OCI-LY3 (cell line): ENCODE measurements at regions not wholly inside any gene's neighbourhood (a gene's known extent, or its start where the extent isn't known, plus 50 kb on each side); places are given as distances from the start of the nearest gene placed in this dataset.

Source experiments
- H2AFZ ChIP-seq: fragments of 200-600, 300-600 bp; shearing (Covaris generic); 2 replicates; pipeline ENCODE4 v1.6.0; 2014; ENCODE audit warnings: antibody characterized with exemption, low read depth, low read length
- H3K27ac ChIP-seq: fragments of 200-600, 300-600 bp; sonication (generic); 2 replicates; pipeline ENCODE4 v1.5.1; 2014; ENCODE audit warnings: mild to moderate bottlenecking, low read length, moderate library complexity, mixed read lengths
- H3K27me3 ChIP-seq: fragments of 200-600, 300-600 bp; sonication (generic); 2 replicates; pipeline ENCODE4 v1.6.1; 2014; ENCODE audit warnings: low read depth, low read length, mixed read lengths
- H3K36me3 ChIP-seq: fragments of 200-600, 300-600 bp; sonication (generic); replicated peaks from 2 replicates; pipeline ENCODE3; 2014; ENCODE audit warnings: low read depth, low read length, mixed read lengths
- H3K4me1 ChIP-seq: fragments of 300-600, 200-600 bp; sonication (generic); 2 replicates; pipeline ENCODE4 v1.6.1; 2014; ENCODE audit warnings: low read length, mixed read lengths
- H3K4me2 ChIP-seq: fragments of 200-600, 300-600 bp; sonication (generic); 2 replicates; pipeline ENCODE4 v1.6.1; 2014; ENCODE audit warnings: low read length, mixed read lengths
- H3K4me3 ChIP-seq: fragments of 300-600, 200-600 bp; sonication (generic); 2 replicates; pipeline ENCODE4 v1.5.1; 2014; ENCODE audit warnings: antibody characterized with exemption, mild to moderate bottlenecking, low read length, moderate library complexity
- H3K79me2 ChIP-seq: fragments of 300-600, 200-600 bp; shearing (Covaris generic); 2 replicates; pipeline ENCODE4 v1.6.1; 2014; ENCODE audit warnings: mild to moderate bottlenecking, low read length, mixed read lengths
- H3K9ac ChIP-seq: fragments of 300-600, 200-600 bp; shearing (Covaris generic); 2 replicates; pipeline ENCODE4 v1.6.0; 2014; ENCODE audit warnings: mild to moderate bottlenecking, low read length, moderate library complexity
- H3K9me3 ChIP-seq: fragments of 200-600, 300-600 bp; shearing (Covaris generic); 2 replicates; pipeline ENCODE4 v1.6.1; 2014; ENCODE audit warnings: low read length, mixed read lengths; ENCODE audit not compliant: insufficient read depth
- H4K20me1 ChIP-seq: fragments of 200-600, 300-600 bp; sonication (generic); 2 replicates; pipeline ENCODE4 v1.6.1; 2016; ENCODE audit warnings: low read length, mixed read lengths; ENCODE audit not compliant: insufficient read depth
- EZH2phosphoT487 ChIP-seq: fragments of 200-600 bp; shearing (Covaris generic); IDR thresholded peaks from 2 replicates; pipeline ENCODE4 v1.6.1; 2018; ENCODE audit warnings: antibody characterized with exemption, mixed run types, low read depth
- TF ChIP-seq, protein P1 (sequence below): fragments of 200-600, 300-600 bp; sonication (generic); IDR thresholded peaks from 2 replicates; pipeline ENCODE4 v1.5.1; 2014; ENCODE audit warnings: antibody characterized with exemption, low read length, low read depth

DNA sequence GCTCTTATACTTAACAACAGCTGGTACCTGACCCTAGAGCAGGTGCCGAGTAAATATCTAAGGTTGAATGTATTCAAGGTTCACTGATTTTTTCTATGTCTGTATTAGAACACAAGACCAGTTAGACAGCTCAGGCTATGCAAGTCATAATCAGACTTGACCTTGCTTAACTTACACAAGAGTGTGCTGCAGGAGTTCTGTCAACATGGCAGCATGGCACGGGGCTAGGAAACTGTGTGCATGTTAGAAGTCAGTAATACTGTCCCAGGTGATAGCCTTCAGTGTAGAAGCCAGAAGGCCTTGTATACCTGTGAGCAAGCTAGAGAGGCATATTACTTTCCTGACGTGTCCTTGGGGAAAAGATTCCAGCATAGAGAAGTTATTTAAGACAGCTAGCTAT is 253.1 kb downstream of the FAT3 start:
- Histone ChIP-seq H3K4me1 (no peaks in the 10 kb centered on the region), H3K9me3 (no peaks in the 10 kb centered on the region), H3K27ac (no peak overlapping the region), H3K79me2 (no peaks in the 10 kb centered on the region), H3K4me3 (no peak overlapping the region), H3K36me3 (no peaks in the 10 kb centered on the region), H3K9ac (no peak overlapping the region), H3K27me3 (no peaks in the 10 kb centered on the region), H3K4me2 (no peak overlapping the region), H4K20me1 (no peaks in the 10 kb centered on the region), H2AFZ (no peak overlapping the region)
- TF ChIP-seq, protein P1, sequence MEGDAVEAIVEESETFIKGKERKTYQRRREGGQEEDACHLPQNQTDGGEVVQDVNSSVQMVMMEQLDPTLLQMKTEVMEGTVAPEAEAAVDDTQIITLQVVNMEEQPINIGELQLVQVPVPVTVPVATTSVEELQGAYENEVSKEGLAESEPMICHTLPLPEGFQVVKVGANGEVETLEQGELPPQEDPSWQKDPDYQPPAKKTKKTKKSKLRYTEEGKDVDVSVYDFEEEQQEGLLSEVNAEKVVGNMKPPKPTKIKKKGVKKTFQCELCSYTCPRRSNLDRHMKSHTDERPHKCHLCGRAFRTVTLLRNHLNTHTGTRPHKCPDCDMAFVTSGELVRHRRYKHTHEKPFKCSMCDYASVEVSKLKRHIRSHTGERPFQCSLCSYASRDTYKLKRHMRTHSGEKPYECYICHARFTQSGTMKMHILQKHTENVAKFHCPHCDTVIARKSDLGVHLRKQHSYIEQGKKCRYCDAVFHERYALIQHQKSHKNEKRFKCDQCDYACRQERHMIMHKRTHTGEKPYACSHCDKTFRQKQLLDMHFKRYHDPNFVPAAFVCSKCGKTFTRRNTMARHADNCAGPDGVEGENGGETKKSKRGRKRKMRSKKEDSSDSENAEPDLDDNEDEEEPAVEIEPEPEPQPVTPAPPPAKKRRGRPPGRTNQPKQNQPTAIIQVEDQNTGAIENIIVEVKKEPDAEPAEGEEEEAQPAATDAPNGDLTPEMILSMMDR = no peak
- TF ChIP-seq EZH2phosphoT487 = no peak

DNA sequence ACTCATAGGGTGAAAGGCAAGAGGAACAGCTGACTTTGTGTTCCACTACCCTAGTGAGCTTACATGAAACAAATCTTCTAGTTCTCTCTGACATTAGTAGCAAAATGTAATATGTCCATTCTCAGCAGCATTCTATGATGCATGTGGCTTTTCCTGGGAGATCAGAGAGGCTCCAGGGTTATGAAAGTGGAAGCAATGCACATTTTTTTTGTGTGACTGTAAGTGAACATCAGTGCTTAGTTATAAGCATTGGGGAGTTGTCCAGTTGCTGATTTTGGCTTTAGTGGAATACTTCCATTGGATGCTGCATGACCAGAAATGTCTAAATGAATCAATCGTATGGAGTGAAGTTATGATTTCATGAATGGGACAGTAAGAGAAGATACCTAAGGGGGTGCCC is 255.9 kb downstream of the FAT3 start:
- Histone ChIP-seq H3K27me3 (no peaks in the 10 kb centered on the region), H3K4me3 (no peak overlapping the region), H3K9me3 (no peaks in the 10 kb centered on the region), H3K36me3 (no peaks in the 10 kb centered on the region), H2AFZ (no peak overlapping the region), H3K9ac (no peak overlapping the region), H3K79me2 (no peaks in the 10 kb centered on the region), H3K4me2 (no peak overlapping the region), H3K4me1 (no peaks in the 10 kb centered on the region), H3K27ac (no peak overlapping the region), H4K20me1 (no peaks in the 10 kb centered on the region)
- TF ChIP-seq, protein P1 = no peak
- no peak for TF ChIP-seq EZH2phosphoT487

GRCh38 chr11:92482492-92483060 is 258.0 kb downstream of the FAT3 start:
- H3K4me1 ChIP-seq = no peaks in the 10 kb centered on the region
- no peaks in the 10 kb centered on the region for H3K79me2 ChIP-seq
- H4K20me1 ChIP-seq = no peaks in the 10 kb centered on the region
- H3K9me3 ChIP-seq = no peaks in the 10 kb centered on the region
- no peaks in the 10 kb centered on the region for H3K36me3 ChIP-seq
- H3K27me3 ChIP-seq = no peaks in the 10 kb centered on the region
- no peak overlapping the region for H3K4me2 ChIP-seq
- TF ChIP-seq, protein P1 = no peak
- TF ChIP-seq EZH2phosphoT487 = no peak
- no peak overlapping the region for H3K9ac ChIP-seq
- no peak overlapping the region for H3K27ac ChIP-seq
- H2AFZ ChIP-seq = no peak overlapping the region
- no peak overlapping the region for H3K4me3 ChIP-seq

- TF ChIP-seq EZH2phosphoT487 = no peak
- no peak overlapping the region for H3K27ac ChIP-seq
- H3K9me3 ChIP-seq = no peaks in the 10 kb centered on the region
- no peak overlapping the region for H3K4me2 ChIP-seq
- no peaks in the 10 kb centered on the region for H3K27me3 ChIP-seq
- H4K20me1 ChIP-seq = no peaks in the 10 kb centered on the region
- no peak overlapping the region for H3K9ac ChIP-seq
- H3K36me3 ChIP-seq = no peaks in the 10 kb centered on the region
- H3K4me1 ChIP-seq = no peaks in the 10 kb centered on the region
- H3K79me2 ChIP-seq = no peaks in the 10 kb centered on the region
- H3K4me3 ChIP-seq = no peak overlapping the region
- no peak overlapping the region for H2AFZ ChIP-seq
These were observed 260.0 kb downstream of the FAT3 start for GRCh38 chr11:92484570-92484969.
